Breast epithelium (tissue), 3 donors: ENCODE measurements at regions not wholly inside any gene's neighbourhood (a gene's known extent, or its start where the extent isn't known, plus 50 kb on each side); places are given as distances from the start of the nearest gene placed in this dataset.

ENCODE experiments used
- POLR2A ChIP-seq: fragments of 450-650 bp; IDR thresholded peaks from one replicate; pipeline ENCODE4 v1.6.1; 2016; ENCODE audit warnings: antibody characterized with exemption, mild to moderate bottlenecking, moderate library complexity
- TF ChIP-seq, protein P1 (sequence below), 3 donors: fragments of 450-650 bp; IDR thresholded peaks; one replicate each; pipeline ENCODE4 v1.5.1; 2016 to 2017; ENCODE audit warnings: antibody characterized with exemption in 3 of 3, mild to moderate bottlenecking in 3 of 3, moderate library complexity in 3 of 3

DNA sequence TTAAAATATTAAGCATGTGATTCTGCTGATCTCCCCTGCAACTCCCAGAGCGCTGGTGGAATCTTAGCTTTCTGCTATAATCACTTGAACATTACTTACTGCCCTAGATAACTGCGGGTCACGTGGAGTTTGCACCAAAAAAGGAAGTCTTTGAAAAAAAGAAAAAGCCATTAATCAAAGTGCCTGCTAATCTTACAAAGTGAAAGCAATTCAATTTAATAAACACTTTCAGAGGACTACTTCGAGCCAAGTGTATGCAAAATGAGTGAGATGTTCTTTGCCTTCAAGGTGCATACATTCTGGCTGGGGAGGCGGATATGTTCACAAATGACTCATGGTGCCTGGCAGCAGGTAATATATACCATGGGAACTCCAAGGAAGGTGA is 109.9 kb upstream of the GAP43 start:
- TF ChIP-seq POLR2A, result no peak
- TF ChIP-seq, protein P1, sequence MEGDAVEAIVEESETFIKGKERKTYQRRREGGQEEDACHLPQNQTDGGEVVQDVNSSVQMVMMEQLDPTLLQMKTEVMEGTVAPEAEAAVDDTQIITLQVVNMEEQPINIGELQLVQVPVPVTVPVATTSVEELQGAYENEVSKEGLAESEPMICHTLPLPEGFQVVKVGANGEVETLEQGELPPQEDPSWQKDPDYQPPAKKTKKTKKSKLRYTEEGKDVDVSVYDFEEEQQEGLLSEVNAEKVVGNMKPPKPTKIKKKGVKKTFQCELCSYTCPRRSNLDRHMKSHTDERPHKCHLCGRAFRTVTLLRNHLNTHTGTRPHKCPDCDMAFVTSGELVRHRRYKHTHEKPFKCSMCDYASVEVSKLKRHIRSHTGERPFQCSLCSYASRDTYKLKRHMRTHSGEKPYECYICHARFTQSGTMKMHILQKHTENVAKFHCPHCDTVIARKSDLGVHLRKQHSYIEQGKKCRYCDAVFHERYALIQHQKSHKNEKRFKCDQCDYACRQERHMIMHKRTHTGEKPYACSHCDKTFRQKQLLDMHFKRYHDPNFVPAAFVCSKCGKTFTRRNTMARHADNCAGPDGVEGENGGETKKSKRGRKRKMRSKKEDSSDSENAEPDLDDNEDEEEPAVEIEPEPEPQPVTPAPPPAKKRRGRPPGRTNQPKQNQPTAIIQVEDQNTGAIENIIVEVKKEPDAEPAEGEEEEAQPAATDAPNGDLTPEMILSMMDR (IDR thresholded peaks at IDR 0.05), result no peak
